ENCODE measurements at regions not wholly inside any gene's neighbourhood (a gene's known extent, or its start where the extent isn't known, plus 50 kb on each side); places are given as distances from the start of the nearest gene placed in this dataset.

DNA sequence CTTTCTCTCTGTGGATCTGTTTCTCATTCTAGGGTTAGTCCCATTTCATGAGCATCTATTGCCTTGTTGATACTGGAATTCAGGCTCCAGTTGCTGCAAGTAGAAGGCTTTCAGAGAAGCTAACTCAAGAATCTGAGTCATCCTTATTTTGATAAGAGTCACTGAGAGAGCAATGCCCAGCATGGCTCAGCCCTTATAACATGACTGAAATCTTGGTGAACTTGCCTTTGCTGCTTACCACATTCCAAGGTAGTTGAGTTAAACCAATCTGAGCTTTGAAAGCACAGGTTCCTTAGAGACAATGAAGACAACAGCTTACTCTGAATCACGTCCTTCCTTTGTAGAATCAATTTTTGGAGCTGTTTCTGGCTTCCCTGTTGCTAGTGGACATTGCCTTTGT is 53.6 kb upstream of the CHCHD3 start:
- TF ChIP-seq CBX1 (IDR thresholded peaks at IDR 0.05; ENCODE audit: low read depth) (no peak), CBX5 (IDR thresholded peaks at IDR 0.05; ENCODE audit: borderline replicate concordance, low read depth) (no peak), RCOR1 (IDR thresholded peaks at IDR 0.05; ENCODE audit: borderline replicate concordance in 1 of 2, low read depth in 2 of 2, low read length in 2 of 2) (no peak), ZNF12 (CRISPR knock-in tag; IDR thresholded peaks at IDR 0.05) (no peak), EP300 (IDR thresholded peaks at IDR 0.05; ENCODE audit: low read length) (no peak), SMARCB1 (IDR thresholded peaks at IDR 0.05; ENCODE audit: insufficient read length, low read depth) (no peak)
